GM10248 (cell line): ENCODE measurements at regions not wholly inside any gene's neighbourhood (a gene's known extent, or its start where the extent isn't known, plus 50 kb on each side); places are given as distances from the start of the nearest gene placed in this dataset.

Experiments used
- CTCF ChIA-PET: fragments of 300-600 bp; sonication (Branson Sonifier 250); formaldehyde crosslinking; extraction: SDS; loops from one replicate; lab custom pipeline; 2021; ENCODE audit warnings: antibody characterized with exemption; lab: Yijun Ruan, JAX
- POLR2A ChIA-PET: fragments of 350-650 bp; sonication (Branson Sonifier 250); formaldehyde crosslinking; extraction: SDS; loops from one replicate; lab custom pipeline; 2020; ENCODE audit warnings: antibody characterized with exemption; lab: Yijun Ruan, JAX
- DNase-seq: peaks from one replicate; pipeline ENCODE4 v3.0.0; 2012; ENCODE audit errors: extremely low spot score
- CTCF ChIP-seq: IDR thresholded peaks from 2 replicates; pipeline ENCODE4 v1.5.1; 2012; ENCODE audit warnings: mild to moderate bottlenecking, low read depth; ENCODE audit errors: extremely low read depth, missing control alignments, control extremely low read depth

GRCh38 chr9:107792006-107792405, 302.4 kb upstream of the KLF4 start:
- no peak for TF ChIP-seq CTCF
- no peak for DNase-seq
- POLR2A ChIA-PET = no interaction called here
- CTCF ChIA-PET = interaction anchor here (1.9 kb wide), 1 partner anchor 11 kb away, joined by 8 read pairs; no protein-coding TSS in a partner anchor

- POLR2A ChIA-PET = no interaction called here
- CTCF ChIA-PET = no interaction called here
- TF ChIP-seq CTCF = no peak
Observed at GRCh38 chr9:107789001-107789700, 299.6 kb upstream of the KLF4 start.

GRCh38 chr9:107786561-107786960, 297.0 kb upstream of the KLF4 start:
- no peak for DNase-seq
- ChIA-PET POLR2A (no interaction called here), CTCF (no interaction called here)
- no peak for TF ChIP-seq CTCF

More at GRCh38 chr9:107789001-107789700, 299.6 kb upstream of the KLF4 start:
- no peak for DNase-seq

GRCh38 chr9:107784235-107784958, 294.8 kb upstream of the KLF4 start:
- TF ChIP-seq CTCF = no peak
- no peak for DNase-seq
- ChIA-PET CTCF (no interaction called here), POLR2A (no interaction called here)

GRCh38 chr9:107782789-107783188, 293.2 kb upstream of the KLF4 start:
- ChIA-PET POLR2A (no interaction called here), CTCF (interaction anchor here (0.7 to 2.5 kb wide), 3 partner anchors 8 to 114 kb away, joined by 3 to 8 read pairs (median 3); no protein-coding TSS in a partner anchor)
- no peak for DNase-seq
- TF ChIP-seq CTCF = no peak

- ChIA-PET CTCF (interaction anchor here (1.3 to 2.8 kb wide), 3 partner anchors 9 to 109 kb away, joined by 3 to 9 read pairs (median 8); no protein-coding TSS in a partner anchor), POLR2A (no interaction called here)
- no peak for TF ChIP-seq CTCF
- no peak for DNase-seq
Observed at GRCh38 chr9:107782381-107782780, 292.8 kb upstream of the KLF4 start.
